ENCODE measurements at regions not wholly inside any gene's neighbourhood (a gene's known extent, or its start where the extent isn't known, plus 50 kb on each side); places are given as distances from the start of the nearest gene placed in this dataset.

GRCh38 chr2:129893244-129893643 lies 86.2 kb upstream of the RAB6C start:
- ATAC-seq: no peak
- no peak overlapping the region for H3K4me3 ChIP-seq
- 79% methylated on average over 8 of the region's 8 CpGs; no CpG with 5 or more reads in 1 of the 2 donors for WGBS, 2 donors (ENCODE audit: low coverage in 1 of 2)
- peaks cover 43% of the 10 kb centered on the region for H3K27me3 ChIP-seq
- H3K4me1 ChIP-seq: no peaks in the 10 kb centered on the region
- H3K27ac ChIP-seq: no peak overlapping the region
- no peaks in the 10 kb centered on the region for H3K36me3 ChIP-seq
- TF ChIP-seq CTCF (IDR thresholded peaks at IDR 0.05) (no peak), POLR2AphosphoS5 (IDR thresholded peaks at IDR 0.05) (no peak), POLR2A (IDR thresholded peaks at IDR 0.05) (no peak), EP300 (IDR thresholded peaks at IDR 0.05) (no peak)
- no peaks in the 10 kb centered on the region for H3K9me3 ChIP-seq

GRCh38 chr2:129894616-129895015 lies 84.8 kb upstream of the RAB6C start:
- WGBS, 2 donors (ENCODE audit: low coverage in 1 of 2): 76 to 91% methylated on average over 6 to 7 of the region's 8 CpGs
- ATAC-seq: no peak
- H3K4me3 ChIP-seq: no peak overlapping the region

GRCh38 chr2:129895061-129895460 lies 84.4 kb upstream of the RAB6C start:
- TF ChIP-seq POLR2A (IDR thresholded peaks at IDR 0.05): no peak
- no peak for TF ChIP-seq EP300 (IDR thresholded peaks at IDR 0.05)
- TF ChIP-seq CTCF (IDR thresholded peaks at IDR 0.05): no peak
- no peak for TF ChIP-seq POLR2AphosphoS5 (IDR thresholded peaks at IDR 0.05)
- Histone ChIP-seq H3K27me3 (peaks cover 43% of the 10 kb centered on the region), H3K27ac (no peak overlapping the region), H3K4me1 (no peaks in the 10 kb centered on the region), H3K4me3 (no peak overlapping the region), H3K9me3 (peaks cover 0 to 13% (median 0%) of the 10 kb centered on the region in 3 donors), H3K36me3 (no peaks in the 10 kb centered on the region)
- ATAC-seq: no peak
- 80% methylated on average over 1 of the region's 5 CpGs; no CpG with 5 or more reads in 1 of the 2 donors for WGBS, 2 donors (ENCODE audit: low coverage in 1 of 2)

More at GRCh38 chr2:129894616-129895015, 84.8 kb upstream of the RAB6C start:
- peaks cover 43% of the 10 kb centered on the region for H3K27me3 ChIP-seq
- no peak overlapping the region for H3K27ac ChIP-seq
- peaks cover 0 to 8% (median 0%) of the 10 kb centered on the region in 3 donors for H3K9me3 ChIP-seq
- H3K4me1 ChIP-seq: no peaks in the 10 kb centered on the region
- H3K36me3 ChIP-seq: no peaks in the 10 kb centered on the region
- no peak for TF ChIP-seq POLR2AphosphoS5 (IDR thresholded peaks at IDR 0.05)
- no peak for TF ChIP-seq EP300 (IDR thresholded peaks at IDR 0.05)
- TF ChIP-seq POLR2A (IDR thresholded peaks at IDR 0.05): no peak
- no peak for TF ChIP-seq CTCF (IDR thresholded peaks at IDR 0.05)

- TF ChIP-seq EP300 (IDR thresholded peaks at IDR 0.05) (no peak), POLR2AphosphoS5 (IDR thresholded peaks at IDR 0.05) (no peak), POLR2A (IDR thresholded peaks at IDR 0.05) (no peak), CTCF (IDR thresholded peaks at IDR 0.05) (no peak)
- Histone ChIP-seq H3K9me3 (peaks cover 0 to 18% (median 0%) of the 10 kb centered on the region in 3 donors), H3K27me3 (peaks cover 43% of the 10 kb centered on the region), H3K36me3 (no peaks in the 10 kb centered on the region), H3K27ac (no peak overlapping the region), H3K4me1 (no peaks in the 10 kb centered on the region), H3K4me3 (no peak overlapping the region)
- ATAC-seq: no peak
- 100% methylated on average over 1 of the region's 2 CpGs; no CpG with 5 or more reads in 1 of the 2 donors for WGBS, 2 donors (ENCODE audit: low coverage in 1 of 2)
Measured at GRCh38 chr2:129895526-129896082, 83.9 kb upstream of the RAB6C start.

Data from gastroesophageal sphincter (tissue), 4 donors.